Activated CD8-positive, alpha-beta T cell treated with anti-CD3 and anti-CD28 coated beads, Interleukin-2, amount 10 ng/mL, durations not matched to agents 7 days and 5 days (primary cell): ENCODE measurements at regions not wholly inside any gene's neighbourhood (a gene's known extent, or its start where the extent isn't known, plus 50 kb on each side); places are given as distances from the start of the nearest gene placed in this dataset.
"Not testable (repeated sequence)": the region's sequence is repeated elsewhere in the genome, so short reads cannot be mapped to it uniquely, and the experiment has no call there.

Source experiments
- ATAC-seq: fragments of 150-1000 bp; cut with Tn5 transposase; one replicate; pipeline ENCODE4 v1.10.0; 2021; ENCODE audit warnings: moderate library complexity
- CTCF ChIA-PET: fragments of 350-600 bp; sonication (Branson Sonifier 250); formaldehyde crosslinking; loops from one replicate; lab custom pipeline; 2021; ENCODE audit warnings: antibody characterized with exemption; lab: Charles Lee
- POLR2A ChIA-PET: fragments of 350-600 bp; sonication (Branson Sonifier 250); formaldehyde crosslinking; loops from one replicate; lab custom pipeline; 2021; ENCODE audit warnings: antibody characterized with exemption; lab: Charles Lee
- DNase-seq: peaks from one replicate; pipeline ENCODE4 v3.0.0-alpha.2; 2020
- H3K27ac Mint-ChIP-seq: one replicate; pipeline ENCODE4 v1.8.0; 2021; ENCODE audit warnings: mild to moderate bottlenecking, mixed read lengths
- H3K27me3 Mint-ChIP-seq: one replicate; pipeline ENCODE4 v1.8.0; 2021; ENCODE audit warnings: low read depth, mixed read lengths
- H3K36me3 Mint-ChIP-seq: one replicate; pipeline ENCODE4 v1.8.0; 2021; ENCODE audit warnings: low read depth, mixed read lengths
- H3K4me1 Mint-ChIP-seq: one replicate; pipeline ENCODE4 v1.8.0; 2021; ENCODE audit warnings: low read depth, mixed read lengths
- H3K4me3 Mint-ChIP-seq: one replicate; pipeline ENCODE4 v1.8.0; 2021; ENCODE audit warnings: mild to moderate bottlenecking, mixed read lengths
- H3K9me3 Mint-ChIP-seq: one replicate; pipeline ENCODE4 v1.8.0; 2022; ENCODE audit warnings: mixed read lengths; ENCODE audit not compliant: insufficient read depth

GRCh38 chr10:4249841-4250586 is 465.0 kb upstream of the KLF6 start:
- DNase-seq (no peak), ATAC-seq (no peak)
- H3K4me3 Mint-ChIP-seq: no peak overlapping the region
- H3K36me3 Mint-ChIP-seq: no peaks in the 10 kb centered on the region
- H3K27ac Mint-ChIP-seq: no peak overlapping the region
- H3K4me1 Mint-ChIP-seq: peaks cover 24% of the 10 kb centered on the region
- H3K9me3 Mint-ChIP-seq: peaks cover 6% of the 10 kb centered on the region
- POLR2A ChIA-PET: no interaction called here
- CTCF ChIA-PET: no interaction called here
- H3K27me3 Mint-ChIP-seq: peaks cover 2% of the 10 kb centered on the region

DNA sequence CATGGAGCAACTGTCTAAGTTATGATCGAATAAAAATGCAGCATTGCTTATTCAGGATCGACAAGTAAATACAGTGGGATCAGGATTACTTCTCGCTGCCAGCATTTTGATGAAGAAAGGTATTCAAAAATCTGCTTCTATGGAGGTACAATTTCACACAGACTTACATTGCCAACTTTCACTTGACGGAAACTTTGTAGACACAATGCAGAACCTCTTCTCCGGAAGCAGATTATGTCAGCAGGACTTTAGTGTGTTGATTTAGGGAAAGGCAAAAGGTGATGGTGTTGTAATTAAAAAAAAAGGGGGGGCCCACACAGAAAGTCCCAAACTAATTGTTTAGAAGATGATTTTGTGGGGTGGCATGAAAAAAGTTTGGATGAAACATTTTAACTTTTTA is 462.4 kb upstream of the KLF6 start:
- Mint-ChIP-seq H3K36me3 (no peaks in the 10 kb centered on the region), H3K27ac (no peak overlapping the region), H3K9me3 (peaks cover 6% of the 10 kb centered on the region), H3K27me3 (peaks cover 2% of the 10 kb centered on the region), H3K4me3 (no peak overlapping the region), H3K4me1 (peaks cover 42% of the 10 kb centered on the region)
- POLR2A ChIA-PET: interaction anchor here (0.5 kb wide), 1 partner anchor 1597 kb away, joined by 3 read pairs; no protein-coding TSS in a partner anchor
- CTCF ChIA-PET: no interaction called here
- ATAC-seq: no peak
- no peak for DNase-seq

DNA sequence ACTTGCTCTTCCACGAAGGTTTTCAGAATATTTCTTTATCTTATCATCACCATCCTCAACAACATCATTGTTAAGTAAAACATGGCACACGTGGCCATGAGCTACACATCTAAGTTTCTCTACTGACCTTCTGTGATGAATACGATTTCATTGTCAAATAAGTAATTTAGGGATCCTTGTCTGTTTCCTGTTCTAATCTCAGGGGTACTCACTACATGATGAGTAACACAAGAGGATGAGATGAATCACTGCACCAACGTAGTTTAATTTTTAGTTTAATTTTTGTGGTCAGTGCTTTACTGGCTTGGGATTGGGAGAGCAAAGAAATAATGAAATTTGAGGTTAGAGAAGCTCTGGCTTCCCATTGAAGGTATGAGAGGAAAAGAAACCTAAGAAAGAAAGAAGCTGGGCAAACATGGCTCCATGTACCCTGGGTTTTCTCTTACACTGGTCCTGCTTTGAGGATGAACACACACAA is 461.9 kb upstream of the KLF6 start:
- Mint-ChIP-seq H3K36me3 (no peaks in the 10 kb centered on the region), H3K9me3 (peaks cover 6% of the 10 kb centered on the region), H3K27me3 (peaks cover 2% of the 10 kb centered on the region), H3K27ac (no peak overlapping the region), H3K4me3 (no peak overlapping the region), H3K4me1 (peaks cover 47% of the 10 kb centered on the region)
- CTCF ChIA-PET: no interaction called here
- no peak for ATAC-seq
- POLR2A ChIA-PET: no interaction called here
- DNase-seq: no peak

DNA sequence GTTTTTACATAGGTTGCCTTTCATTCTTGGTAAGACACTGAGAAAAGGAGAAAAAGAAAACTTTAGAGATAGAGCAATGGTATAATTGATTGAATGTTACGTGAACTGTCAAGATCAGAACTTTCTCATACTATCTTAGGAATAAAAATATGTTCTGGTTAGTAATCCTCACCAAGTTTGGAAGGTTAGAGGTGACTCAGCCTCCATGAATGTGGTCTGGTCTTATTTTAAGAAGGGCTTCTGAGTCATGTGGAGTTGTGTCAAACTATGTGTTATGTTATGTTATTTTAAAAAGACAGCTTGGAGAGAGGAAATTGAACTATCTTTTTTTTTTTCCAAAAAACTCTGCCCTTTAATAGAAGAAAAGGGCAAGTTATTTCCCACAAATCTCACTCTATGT is 458.6 kb upstream of the KLF6 start:
- ChIA-PET CTCF (no interaction called here), POLR2A (no interaction called here)
- Mint-ChIP-seq H3K4me3 (no peak overlapping the region), H3K4me1 (peaks cover 49% of the 10 kb centered on the region), H3K27me3 (no peaks in the 10 kb centered on the region), H3K27ac (no peak overlapping the region), H3K36me3 (no peaks in the 10 kb centered on the region), H3K9me3 (peaks cover 6% of the 10 kb centered on the region)
- ATAC-seq (peak; percentile 27), DNase-seq (no peak)

DNA sequence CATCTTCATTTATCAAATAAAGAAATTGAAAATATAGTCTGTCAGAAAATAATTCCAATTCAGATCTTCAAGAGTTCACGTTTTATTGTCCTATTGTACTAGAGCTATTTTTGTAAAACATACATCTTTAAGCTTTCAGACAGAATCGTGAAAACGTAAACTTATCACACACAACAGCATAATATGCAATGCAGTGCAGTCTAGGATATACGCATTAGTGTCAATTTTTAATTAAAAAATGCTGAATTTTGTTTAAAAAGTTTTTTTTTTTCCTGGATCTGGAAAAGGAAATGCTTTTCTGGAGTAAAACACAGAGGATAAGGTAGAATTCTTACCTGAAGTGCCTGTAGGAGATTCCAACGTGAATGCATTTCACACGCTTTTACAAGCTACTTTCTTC is 458.2 kb upstream of the KLF6 start:
- H3K4me1 Mint-ChIP-seq: peaks cover 47% of the 10 kb centered on the region
- DNase-seq (no peak), ATAC-seq (no peak)
- CTCF ChIA-PET: interaction anchor here (0.6 kb wide), 1 partner anchor 1553 kb away, joined by 3 read pairs; no protein-coding TSS in a partner anchor
- H3K36me3 Mint-ChIP-seq: no peaks in the 10 kb centered on the region
- peaks cover 6% of the 10 kb centered on the region for H3K9me3 Mint-ChIP-seq
- no peaks in the 10 kb centered on the region for H3K27me3 Mint-ChIP-seq
- H3K4me3 Mint-ChIP-seq: no peak overlapping the region
- POLR2A ChIA-PET: no interaction called here
- no peak overlapping the region for H3K27ac Mint-ChIP-seq

DNA sequence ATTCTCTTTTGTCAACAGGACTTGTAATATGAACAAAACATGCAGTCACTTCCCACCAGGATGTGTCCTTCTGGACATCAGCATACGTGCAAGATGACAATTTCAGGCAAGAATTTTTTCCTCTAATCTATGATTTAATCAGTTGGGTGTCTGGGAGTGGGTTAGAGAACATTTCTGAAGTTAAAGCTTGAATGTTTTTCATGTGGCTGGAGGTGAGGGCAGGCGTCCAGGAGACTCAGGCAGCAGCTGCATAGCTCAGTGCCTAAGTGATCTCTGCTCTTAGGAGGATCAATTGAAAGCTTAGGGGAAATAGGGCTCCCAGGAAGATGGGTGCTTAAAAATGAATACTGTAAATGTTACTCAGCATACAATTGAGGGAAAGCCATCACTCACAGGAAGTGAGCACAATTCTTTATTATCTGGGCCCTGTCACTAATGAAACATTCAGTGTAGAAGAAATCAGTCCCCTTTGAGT is 457.6 kb upstream of the KLF6 start:
- ATAC-seq (no peak), DNase-seq (no peak)
- POLR2A ChIA-PET: no interaction called here
- Mint-ChIP-seq H3K4me3 (no peak overlapping the region), H3K36me3 (no peaks in the 10 kb centered on the region), H3K4me1 (peaks cover 41% of the 10 kb centered on the region), H3K27ac (peak overlapping the region; percentile 26), H3K9me3 (peaks cover 6% of the 10 kb centered on the region), H3K27me3 (no peaks in the 10 kb centered on the region)
- CTCF ChIA-PET: interaction anchor here (0.6 kb wide), 1 partner anchor 1553 kb away, joined by 3 read pairs; no protein-coding TSS in a partner anchor

GRCh38 chr10:4241724-4242345 is 456.8 kb upstream of the KLF6 start:
- peaks cover 36% of the 10 kb centered on the region for H3K4me1 Mint-ChIP-seq
- H3K27me3 Mint-ChIP-seq: peaks cover 7% of the 10 kb centered on the region
- H3K36me3 Mint-ChIP-seq: peaks cover 5% of the 10 kb centered on the region
- DNase-seq (no peak), ATAC-seq (no peak)
- H3K9me3 Mint-ChIP-seq: peaks cover 11% of the 10 kb centered on the region
- H3K4me3 Mint-ChIP-seq: no peak overlapping the region
- POLR2A ChIA-PET: no interaction called here
- H3K27ac Mint-ChIP-seq: no peak overlapping the region
- CTCF ChIA-PET: no interaction called here

DNA sequence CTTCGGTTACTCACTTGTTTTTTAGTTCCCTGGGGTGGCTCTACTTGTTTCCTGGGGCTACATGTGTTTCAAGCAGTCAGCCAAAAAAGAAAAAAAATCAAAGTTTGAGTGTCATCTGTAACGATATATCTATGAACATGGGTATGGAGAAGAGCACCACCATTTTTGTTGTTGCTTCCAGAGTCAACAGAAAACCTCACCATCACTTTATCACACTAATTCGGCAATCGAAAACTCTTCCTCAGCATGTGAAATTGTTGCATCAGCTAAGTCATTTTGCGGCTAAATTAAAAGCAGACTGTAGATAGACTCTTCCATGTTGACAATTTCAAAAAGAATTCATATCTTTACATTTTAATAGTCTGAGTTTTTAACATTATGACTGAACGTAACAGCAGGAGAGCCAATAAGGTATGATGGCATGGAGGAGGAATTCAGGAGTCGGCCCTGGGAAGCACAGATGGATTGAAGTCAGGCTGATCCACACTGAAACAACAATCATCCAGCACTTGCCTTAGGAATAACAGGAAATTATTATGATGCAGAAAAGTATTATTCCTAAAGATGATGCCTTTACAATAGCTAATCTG is 455.7 kb upstream of the KLF6 start:
- POLR2A ChIA-PET: no interaction called here
- ATAC-seq (no peak), DNase-seq (no peak)
- Mint-ChIP-seq H3K9me3 (peaks cover 10% of the 10 kb centered on the region), H3K36me3 (peaks cover 7% of the 10 kb centered on the region), H3K4me3 (no peak overlapping the region), H3K27ac (no peak overlapping the region), H3K4me1 (peaks cover 29% of the 10 kb centered on the region), H3K27me3 (peaks cover 10% of the 10 kb centered on the region)
- CTCF ChIA-PET: no interaction called here

GRCh38 chr10:4239186-4239585 is 454.2 kb upstream of the KLF6 start:
- ATAC-seq (no peak), DNase-seq (no peak)
- peaks cover 7% of the 10 kb centered on the region for H3K36me3 Mint-ChIP-seq
- no peak overlapping the region for H3K4me3 Mint-ChIP-seq
- CTCF ChIA-PET: no interaction called here
- H3K27ac Mint-ChIP-seq: no peak overlapping the region
- peaks cover 10% of the 10 kb centered on the region for H3K27me3 Mint-ChIP-seq
- H3K4me1 Mint-ChIP-seq: peaks cover 22% of the 10 kb centered on the region
- peaks cover 10% of the 10 kb centered on the region for H3K9me3 Mint-ChIP-seq
- POLR2A ChIA-PET: no interaction called here

- H3K27ac Mint-ChIP-seq, H3K4me1 Mint-ChIP-seq, DNase-seq, H3K9me3 Mint-ChIP-seq, H3K27me3 Mint-ChIP-seq, H3K36me3 Mint-ChIP-seq, H3K4me3 Mint-ChIP-seq, POLR2A ChIA-PET, CTCF ChIA-PET, ATAC-seq: not testable (repeated sequence)
These were observed 451.9 kb upstream of the KLF6 start for GRCh38 chr10:4236905-4237304.

DNA sequence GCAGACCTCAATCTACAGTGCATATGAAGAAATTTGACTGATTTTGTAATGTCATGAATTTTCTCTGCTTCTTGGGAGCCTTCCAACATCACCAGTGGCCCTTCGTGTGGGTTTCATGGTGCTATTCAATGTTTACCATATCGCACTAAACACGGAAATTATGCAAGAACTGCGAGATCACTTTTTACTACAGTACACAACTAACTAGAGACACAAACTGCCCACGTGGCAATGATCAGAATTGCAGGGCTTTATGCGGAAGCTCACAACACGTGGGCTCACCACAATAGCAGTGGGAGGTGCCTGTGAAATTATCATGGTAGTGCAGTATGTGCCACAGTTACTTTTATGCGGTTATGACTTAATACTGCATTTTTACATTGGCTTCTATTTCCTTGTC is 449.7 kb upstream of the KLF6 start:
- peaks cover 11% of the 10 kb centered on the region for H3K27me3 Mint-ChIP-seq
- H3K36me3 Mint-ChIP-seq: peaks cover 7% of the 10 kb centered on the region
- ChIA-PET CTCF (no interaction called here), POLR2A (interaction anchor here (0.7 kb wide), 1 partner anchor 1528 kb away, joined by 3 read pairs; no protein-coding TSS in a partner anchor)
- no peak overlapping the region for H3K4me3 Mint-ChIP-seq
- no peak overlapping the region for H3K27ac Mint-ChIP-seq
- H3K4me1 Mint-ChIP-seq: peaks cover 4% of the 10 kb centered on the region
- DNase-seq: peak; percentile 46
- peak; percentile 27 for ATAC-seq
- peaks cover 10% of the 10 kb centered on the region for H3K9me3 Mint-ChIP-seq

GRCh38 chr10:4231439-4231838 is 446.4 kb upstream of the KLF6 start:
- Mint-ChIP-seq H3K36me3 (no peaks in the 10 kb centered on the region), H3K9me3 (no peaks in the 10 kb centered on the region), H3K27ac (no peak overlapping the region), H3K27me3 (peaks cover 10% of the 10 kb centered on the region), H3K4me1 (peaks cover 4% of the 10 kb centered on the region), H3K4me3 (no peak overlapping the region)
- ChIA-PET POLR2A (no interaction called here), CTCF (no interaction called here)
- ATAC-seq (no peak), DNase-seq (no peak)
